Uterus (tissue), 2 donors: ENCODE measurements at regions not wholly inside any gene's neighbourhood (a gene's known extent, or its start where the extent isn't known, plus 50 kb on each side); places are given as distances from the start of the nearest gene placed in this dataset.

ENCODE experiments used
- POLR2A ChIP-seq, 2 donors: fragments of 450-650 bp; IDR thresholded peaks; one replicate each; pipeline ENCODE4 v1.6.1; 2016; ENCODE audit warnings: antibody characterized with exemption in 2 of 2, mild to moderate bottlenecking in 1 of 2, moderate library complexity in 1 of 2
- TF ChIP-seq, protein P1 (sequence below), 4 experiments: fragments of 200-600 bp in 2 of 4; fragments of 450-650 bp in 2 of 4; sonication (generic) in 2 of 4; IDR thresholded peaks; one replicate each; pipeline ENCODE4 v1.5.1; 2016 to 2019; ENCODE audit warnings: antibody characterized with exemption in 4 of 4, mild to moderate bottlenecking in 2 of 4, moderate library complexity in 1 of 4

DNA sequence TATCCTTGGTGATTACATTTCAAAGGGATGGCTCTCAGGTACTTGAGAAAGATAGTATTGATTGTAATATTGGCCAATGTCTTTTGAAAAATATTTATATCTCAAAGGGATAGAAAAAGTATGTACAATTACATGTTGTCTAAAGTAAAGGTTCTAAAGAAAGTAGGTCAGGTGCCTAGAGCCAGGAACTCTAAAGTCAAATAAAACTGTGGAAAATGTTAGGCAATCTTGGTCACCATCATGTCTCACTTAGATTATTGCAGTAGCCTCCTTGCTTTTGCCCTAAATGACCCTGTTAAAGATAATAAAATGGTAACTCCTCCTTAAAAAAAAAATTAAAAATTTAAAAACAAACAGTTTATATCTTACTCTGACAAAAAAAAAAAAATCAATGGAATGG is 198.5 kb upstream of the ARPP21 start:
- TF ChIP-seq, protein P1, sequence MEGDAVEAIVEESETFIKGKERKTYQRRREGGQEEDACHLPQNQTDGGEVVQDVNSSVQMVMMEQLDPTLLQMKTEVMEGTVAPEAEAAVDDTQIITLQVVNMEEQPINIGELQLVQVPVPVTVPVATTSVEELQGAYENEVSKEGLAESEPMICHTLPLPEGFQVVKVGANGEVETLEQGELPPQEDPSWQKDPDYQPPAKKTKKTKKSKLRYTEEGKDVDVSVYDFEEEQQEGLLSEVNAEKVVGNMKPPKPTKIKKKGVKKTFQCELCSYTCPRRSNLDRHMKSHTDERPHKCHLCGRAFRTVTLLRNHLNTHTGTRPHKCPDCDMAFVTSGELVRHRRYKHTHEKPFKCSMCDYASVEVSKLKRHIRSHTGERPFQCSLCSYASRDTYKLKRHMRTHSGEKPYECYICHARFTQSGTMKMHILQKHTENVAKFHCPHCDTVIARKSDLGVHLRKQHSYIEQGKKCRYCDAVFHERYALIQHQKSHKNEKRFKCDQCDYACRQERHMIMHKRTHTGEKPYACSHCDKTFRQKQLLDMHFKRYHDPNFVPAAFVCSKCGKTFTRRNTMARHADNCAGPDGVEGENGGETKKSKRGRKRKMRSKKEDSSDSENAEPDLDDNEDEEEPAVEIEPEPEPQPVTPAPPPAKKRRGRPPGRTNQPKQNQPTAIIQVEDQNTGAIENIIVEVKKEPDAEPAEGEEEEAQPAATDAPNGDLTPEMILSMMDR (IDR thresholded peaks at IDR 0.05), result no peak
- no peak for TF ChIP-seq POLR2A (IDR thresholded peaks at IDR 0.05)
